SK-N-SH (cell line): ENCODE measurements at regions not wholly inside any gene's neighbourhood (a gene's known extent, or its start where the extent isn't known, plus 50 kb on each side); places are given as distances from the start of the nearest gene placed in this dataset.

ENCODE experiments used
- CTCF ChIP-seq: fragments of 200-600 bp; sonication (generic); IDR thresholded peaks from 2 replicates; pipeline ENCODE4 v1.6.1; 2017; ENCODE audit warnings: antibody characterized with exemption, mild to moderate bottlenecking, moderate library complexity
- EP300 ChIP-seq, 2 experiments: IDR thresholded peaks; 2 replicates each; pipeline versions ENCODE4 v1.4.0 to v1.6.1; 2012; ENCODE audit warnings: borderline replicate concordance in 1 of 2, low read depth in 1 of 2, low read length in 1 of 2
- FOSL2 ChIP-seq: IDR thresholded peaks from 2 replicates; pipeline ENCODE4 v1.4.0; 2012; ENCODE audit warnings: low read depth, mild to moderate bottlenecking, moderate library complexity, borderline replicate concordance
- GABPA ChIP-seq: IDR thresholded peaks from 2 replicates; pipeline ENCODE4 v1.4.0; 2012; ENCODE audit warnings: low read depth, mild to moderate bottlenecking
- MEF2A ChIP-seq: IDR thresholded peaks from 2 replicates; pipeline ENCODE4 v1.4.0; 2012; ENCODE audit warnings: low read depth, borderline replicate concordance
- POLR2AphosphoS5 ChIP-seq: IDR thresholded peaks from 2 replicates; pipeline ENCODE4 v1.6.1; 2012; ENCODE audit warnings: low read depth, low read length
- SIN3A ChIP-seq: IDR thresholded peaks from 2 replicates; pipeline ENCODE4 v1.6.1; 2012; ENCODE audit warnings: low read depth, mild to moderate bottlenecking, low read length, moderate library complexity, borderline replicate concordance
- USF2 ChIP-seq: fragments of 150-350 bp; IDR thresholded peaks from 2 replicates; pipeline ENCODE4 v1.6.1; 2017; ENCODE audit warnings: antibody characterized with exemption, low read length, low read depth, borderline replicate concordance
- TF ChIP-seq, protein P1 (sequence below): IDR thresholded peaks from 2 replicates; pipeline ENCODE4 v1.4.0; 2012; ENCODE audit warnings: low read depth, borderline replicate concordance

DNA sequence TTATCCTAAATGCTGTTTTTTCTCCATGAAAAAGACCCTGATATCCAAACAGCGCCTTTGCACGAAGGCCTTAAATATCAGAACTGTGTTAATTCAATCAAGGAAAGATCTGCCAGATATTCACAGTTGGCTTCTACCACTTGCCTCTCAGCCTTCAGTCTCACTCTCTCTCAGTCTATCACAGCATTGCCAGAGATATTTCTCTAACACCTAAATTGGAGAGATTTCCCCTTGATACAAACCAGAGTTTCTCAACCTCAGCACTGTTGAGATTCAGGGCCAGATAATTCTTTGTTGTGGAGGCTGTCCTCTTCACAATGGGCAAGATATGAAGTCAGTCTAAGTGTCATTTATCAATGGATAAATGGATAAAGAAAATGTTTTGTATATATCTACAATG is 454.1 kb upstream of the MAF start:
- TF ChIP-seq SIN3A (no peak), CTCF (no peak), EP300 (IDR thresholded peaks at IDR 0.05; ENCODE audit: borderline replicate concordance in 1 of 2, low read depth in 1 of 2, low read length in 1 of 2) (no peak), FOSL2 (no peak), MEF2A (no peak), POLR2AphosphoS5 (no peak), USF2 (no peak), GABPA (no peak)
- TF ChIP-seq, protein P1, sequence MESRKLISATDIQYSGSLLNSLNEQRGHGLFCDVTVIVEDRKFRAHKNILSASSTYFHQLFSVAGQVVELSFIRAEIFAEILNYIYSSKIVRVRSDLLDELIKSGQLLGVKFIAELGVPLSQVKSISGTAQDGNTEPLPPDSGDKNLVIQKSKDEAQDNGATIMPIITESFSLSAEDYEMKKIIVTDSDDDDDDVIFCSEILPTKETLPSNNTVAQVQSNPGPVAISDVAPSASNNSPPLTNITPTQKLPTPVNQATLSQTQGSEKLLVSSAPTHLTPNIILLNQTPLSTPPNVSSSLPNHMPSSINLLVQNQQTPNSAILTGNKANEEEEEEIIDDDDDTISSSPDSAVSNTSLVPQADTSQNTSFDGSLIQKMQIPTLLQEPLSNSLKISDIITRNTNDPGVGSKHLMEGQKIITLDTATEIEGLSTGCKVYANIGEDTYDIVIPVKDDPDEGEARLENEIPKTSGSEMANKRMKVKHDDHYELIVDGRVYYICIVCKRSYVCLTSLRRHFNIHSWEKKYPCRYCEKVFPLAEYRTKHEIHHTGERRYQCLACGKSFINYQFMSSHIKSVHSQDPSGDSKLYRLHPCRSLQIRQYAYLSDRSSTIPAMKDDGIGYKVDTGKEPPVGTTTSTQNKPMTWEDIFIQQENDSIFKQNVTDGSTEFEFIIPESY, result no peak
